Common myeloid progenitor, CD34-positive (primary cell): ENCODE measurements at regions not wholly inside any gene's neighbourhood (a gene's known extent, or its start where the extent isn't known, plus 50 kb on each side); places are given as distances from the start of the nearest gene placed in this dataset.
A peak's percentile ranks its signal among the peaks of the same experiment; 100 is the strongest.

Experiments used
- CTCF ChIA-PET: fragments of 350-600 bp; sonication (Branson Sonifier 250); formaldehyde crosslinking; loops from one replicate; lab custom pipeline; 2021; ENCODE audit warnings: antibody characterized with exemption; lab: Charles Lee
- POLR2A ChIA-PET: fragments of 350-600 bp; sonication (Branson Sonifier 250); formaldehyde crosslinking; loops from one replicate; lab custom pipeline; 2021; ENCODE audit warnings: antibody characterized with exemption; lab: Charles Lee
- DNase-seq, 3 donors: peaks; one replicate each; pipeline versions ENCODE4 v3.0.0 to v3.0.0-alpha.2; 2013
- H3K27ac ChIP-seq, 2 experiments: 1 replicate in 1 of 2; 2 replicates in 1 of 2; pipeline ENCODE4 v1.7.0; 2013; ENCODE audit warnings: inconsistent platforms in 2 of 2, low read length in 2 of 2, mild to moderate bottlenecking in 2 of 2, low read depth in 1 of 2, moderate library complexity in 1 of 2; ENCODE audit not compliant: severe bottlenecking in 2 of 2, insufficient read depth in 1 of 2, poor library complexity in 1 of 2
- H3K27me3 ChIP-seq, 5 experiments: replicated peaks in 2 of 5; 1 replicate in 3 of 5; 2 replicates in 2 of 5; pipeline versions ENCODE4 v1.6.1 to v1.7.0; 2013; ENCODE audit warnings: low read length in 4 of 5, mild to moderate bottlenecking in 2 of 5, moderate library complexity in 2 of 5, inconsistent platforms in 1 of 5; ENCODE audit not compliant: insufficient read depth in 5 of 5, control insufficient read depth in 4 of 5
- H3K36me3 ChIP-seq, 4 experiments: 1 replicate in 2 of 4; 2 replicates in 2 of 4; pipeline versions ENCODE4 v1.6.1 to v1.7.0; 2013; ENCODE audit warnings: low read length in 3 of 4, control low read depth in 1 of 4, mild to moderate bottlenecking in 1 of 4; ENCODE audit not compliant: control insufficient read depth in 4 of 4, insufficient read depth in 4 of 4
- H3K4me1 ChIP-seq, 4 experiments: 1 replicate in 3 of 4; 2 replicates in 1 of 4; pipeline versions ENCODE4 v1.6.1 to v1.7.1; 2013; ENCODE audit warnings: low read length in 3 of 4, mild to moderate bottlenecking in 3 of 4, control low read depth in 1 of 4, inconsistent platforms in 1 of 4, moderate library complexity in 1 of 4; ENCODE audit not compliant: control insufficient read depth in 4 of 4, insufficient read depth in 4 of 4; ENCODE audit errors: control extremely low read depth in 1 of 4
- H3K4me3 ChIP-seq, 7 experiments: 1 replicate in 4 of 7; 2 replicates in 3 of 7; pipeline versions ENCODE4 v1.5.1 to v1.7.0; 2013; ENCODE audit warnings: mild to moderate bottlenecking in 7 of 7, low read length in 6 of 7, moderate library complexity in 6 of 7, inconsistent platforms in 2 of 7, low read depth in 2 of 7, control low read depth in 1 of 7; ENCODE audit not compliant: insufficient read depth in 4 of 7, control insufficient read depth in 1 of 7; ENCODE audit errors: extremely low read depth in 1 of 7
- H3K9me3 ChIP-seq, 5 experiments: 1 replicate in 4 of 5; 2 replicates in 1 of 5; pipeline versions ENCODE4 v1.6.1 to v1.7.1; 2013; ENCODE audit warnings: low read length in 4 of 5, mild to moderate bottlenecking in 2 of 5, inconsistent platforms in 1 of 5, low read depth in 1 of 5, moderate library complexity in 1 of 5; ENCODE audit not compliant: control insufficient read depth in 4 of 5, insufficient read depth in 2 of 5; ENCODE audit errors: control extremely low read depth in 1 of 5
- WGBS: methylation state at CpG from one replicate; pipeline ENCODE4 v1.1.5; 2013; ENCODE audit not compliant: insufficient coverage; 5-methylcytosine and 5-hydroxymethylcytosine counted together

DNA sequence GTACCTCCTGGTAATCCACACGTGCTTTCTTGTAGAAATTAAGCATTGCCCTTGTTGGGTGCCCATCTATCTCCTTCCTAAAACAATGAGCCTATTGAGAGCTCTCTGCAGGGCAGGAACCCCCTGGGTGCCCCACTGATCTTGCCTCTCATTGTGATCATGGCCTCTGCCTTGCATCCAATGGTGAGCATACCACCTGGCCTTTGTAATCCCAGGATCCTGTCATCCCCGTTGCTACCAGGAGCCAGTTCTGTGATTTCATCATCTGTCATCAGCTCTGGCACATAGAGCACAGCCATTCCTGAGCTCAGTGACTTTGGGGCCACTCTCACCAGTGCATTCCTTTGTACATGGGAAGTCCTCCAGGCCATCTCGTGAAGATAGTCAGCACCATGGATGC is 381.0 kb upstream of the ID2 start:
- Histone ChIP-seq H3K4me1 (peaks cover 26 to 74% (median 51%) of the 10 kb centered on the region in 4 experiments), H3K36me3 (no peaks in the 10 kb centered on the region), H3K9me3 (peaks cover 0 to 10% (median 2%) of the 10 kb centered on the region in 5 experiments), H3K27me3 (no peaks in the 10 kb centered on the region), H3K27ac (no peak overlapping the region), H3K4me3 (no peak overlapping the region)
- DNase-seq = no peak
- 94% methylated on average over 3 of the region's 3 CpGs for WGBS
- CTCF ChIA-PET = interaction anchor here (1.1 to 1.5 kb wide), 6 partner anchors 12 to 575 kb away, joined by 3 to 4 read pairs (median 4); no protein-coding TSS in a partner anchor
- POLR2A ChIA-PET = no interaction called here

- ChIA-PET POLR2A (interaction anchor here (0.6 kb wide), 1 partner anchor 241 kb away, joined by 3 read pairs; no protein-coding TSS in a partner anchor), CTCF (interaction anchor here (0.6 to 2.0 kb wide), 6 partner anchors 21 to 283 kb away, joined by 3 to 4 read pairs (median 3); no protein-coding TSS in a partner anchor)
- H3K9me3 ChIP-seq = peaks cover 0 to 10% (median 2%) of the 10 kb centered on the region in 5 experiments
- no peaks in the 10 kb centered on the region for H3K27me3 ChIP-seq
- H3K36me3 ChIP-seq = no peaks in the 10 kb centered on the region
- H3K27ac ChIP-seq = no peak overlapping the region
- peak; percentile 91 to 98 (median 98) for DNase-seq
- 0% methylated on average over 5 of the region's 10 CpGs for WGBS
- peak overlapping the region in 2 of 7 experiments; percentile 35 to 37 for H3K4me3 ChIP-seq
- H3K4me1 ChIP-seq = peaks cover 24 to 75% (median 52%) of the 10 kb centered on the region in 4 experiments
Observed at GRCh38 chr2:8303322-8303832, 378.5 kb upstream of the ID2 start.

- H3K4me1 ChIP-seq = peaks cover 18 to 76% (median 60%) of the 10 kb centered on the region in 4 experiments
- H3K36me3 ChIP-seq = no peaks in the 10 kb centered on the region
- CTCF ChIA-PET = interaction anchor here (0.7 to 2.0 kb wide), 3 partner anchors 25 to 239 kb away, joined by 3 to 4 read pairs (median 3); no protein-coding TSS in a partner anchor
- H3K4me3 ChIP-seq = no peak overlapping the region
- peak in 1 of 3 donors; percentile 33 for DNase-seq
- POLR2A ChIA-PET = no interaction called here
- WGBS = 89% methylated on average over 17 of the region's 18 CpGs
- H3K27me3 ChIP-seq = no peaks in the 10 kb centered on the region
- no peak overlapping the region for H3K27ac ChIP-seq
- H3K9me3 ChIP-seq = peaks cover 0 to 10% (median 2%) of the 10 kb centered on the region in 5 experiments
Observed at GRCh38 chr2:8304821-8305766, 376.8 kb upstream of the ID2 start.

- H3K27me3 ChIP-seq = no peaks in the 10 kb centered on the region
- no peaks in the 10 kb centered on the region for H3K9me3 ChIP-seq
- 93% methylated on average over 3 of the region's 7 CpGs for WGBS
- H3K36me3 ChIP-seq = no peaks in the 10 kb centered on the region
- H3K4me3 ChIP-seq = no peak overlapping the region
- H3K4me1 ChIP-seq = peaks cover 21 to 72% (median 63%) of the 10 kb centered on the region in 4 experiments
- DNase-seq = no peak
- CTCF ChIA-PET = interaction anchor here (0.9 to 1.3 kb wide), 2 partner anchors 11 to 238 kb away, joined by 3 to 4 read pairs; no protein-coding TSS in a partner anchor
- POLR2A ChIA-PET = no interaction called here
- no peak overlapping the region for H3K27ac ChIP-seq
Observed at GRCh38 chr2:8306530-8307351, 375.1 kb upstream of the ID2 start.

DNA sequence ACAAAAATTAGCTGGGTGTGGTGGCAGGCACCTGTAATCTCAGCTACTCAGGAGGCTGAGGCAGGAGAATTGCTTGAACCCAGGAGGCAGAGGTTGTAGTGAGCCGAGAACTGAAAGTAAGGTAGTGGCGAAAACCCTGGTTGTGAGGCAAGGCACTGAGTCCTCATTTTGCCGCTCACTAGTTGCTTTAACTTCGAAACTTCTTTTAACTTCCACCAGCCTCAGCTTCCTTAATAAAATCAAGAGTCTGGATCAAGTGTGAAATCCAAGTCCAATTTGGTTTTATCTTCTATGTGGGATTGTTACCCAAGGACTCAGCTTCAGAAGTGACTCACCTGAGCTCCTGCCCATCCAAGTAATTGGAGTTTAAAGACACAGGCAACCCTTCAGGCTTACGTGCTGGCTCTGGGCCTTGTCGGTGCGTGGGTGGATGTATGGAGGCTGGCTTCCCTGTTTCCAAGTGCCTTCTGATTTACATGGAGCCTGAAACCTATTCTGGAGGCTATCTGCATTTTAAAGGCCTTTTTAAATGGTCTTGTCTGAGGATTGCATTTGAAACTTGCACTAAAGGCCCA is 374.2 kb upstream of the ID2 start:
- DNase-seq = no peak
- H3K4me1 ChIP-seq = peaks cover 19 to 74% (median 56%) of the 10 kb centered on the region in 4 experiments
- H3K4me3 ChIP-seq = no peak overlapping the region
- no peak overlapping the region for H3K27ac ChIP-seq
- ChIA-PET CTCF (interaction anchor here (1.2 to 3.0 kb wide), 3 partner anchors 12 to 237 kb away, joined by 4 to 11 read pairs (median 4); no protein-coding TSS in a partner anchor), POLR2A (no interaction called here)
- WGBS = 96% methylated on average over 5 of the region's 7 CpGs
- H3K27me3 ChIP-seq = no peaks in the 10 kb centered on the region
- H3K9me3 ChIP-seq = no peaks in the 10 kb centered on the region
- H3K36me3 ChIP-seq = no peaks in the 10 kb centered on the region

DNA sequence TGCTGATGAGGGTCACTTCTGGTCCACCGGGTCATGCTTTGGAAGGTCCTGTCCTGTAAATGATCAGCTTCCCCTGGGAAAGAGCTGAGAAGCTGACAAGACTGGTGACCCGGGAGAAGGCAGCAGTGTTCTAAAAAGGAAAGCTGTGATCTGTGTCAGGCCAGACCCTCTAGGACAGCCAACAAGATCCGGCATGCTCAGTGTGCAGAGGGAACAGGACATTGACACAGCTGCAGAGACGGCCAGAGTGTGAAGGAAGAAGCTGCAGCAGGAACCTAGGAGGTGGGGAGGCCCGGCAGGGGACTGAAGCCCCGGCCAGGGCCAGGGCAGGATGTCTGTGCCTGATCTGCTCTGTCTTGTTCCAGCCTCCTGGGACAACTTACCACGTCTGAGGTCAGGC is 372.7 kb upstream of the ID2 start:
- 20% methylated on average over 6 of the region's 7 CpGs for WGBS
- H3K9me3 ChIP-seq = no peaks in the 10 kb centered on the region
- no peaks in the 10 kb centered on the region for H3K36me3 ChIP-seq
- DNase-seq = peak in 2 of 3 donors; percentile 61 to 65
- CTCF ChIA-PET = interaction anchor here (1.0 to 3.0 kb wide), 3 partner anchors 15 to 215 kb away, joined by 3 to 11 read pairs (median 3); no protein-coding TSS in a partner anchor
- POLR2A ChIA-PET = interaction anchor here (0.6 kb wide), 1 partner anchor 76 kb away, joined by 3 read pairs; no protein-coding TSS in a partner anchor
- H3K4me3 ChIP-seq = no peak overlapping the region
- no peak overlapping the region for H3K27ac ChIP-seq
- H3K27me3 ChIP-seq = no peaks in the 10 kb centered on the region
- peaks cover 23 to 74% (median 57%) of the 10 kb centered on the region in 4 experiments for H3K4me1 ChIP-seq
